Panc1 (cell line): ENCODE measurements at regions not wholly inside any gene's neighbourhood (a gene's known extent, or its start where the extent isn't known, plus 50 kb on each side); places are given as distances from the start of the nearest gene placed in this dataset.
"Not testable (repeated sequence)": the region's sequence is repeated elsewhere in the genome, so short reads cannot be mapped to it uniquely, and the experiment has no call there.

Experiments used
- ATAC-seq: fragments of 200-7000 bp; cut with Tn5 transposase; 2 replicates; pipeline ENCODE4 v1.9.1; 2020; ENCODE audit warnings: mild to moderate bottlenecking, moderate library complexity
- BruUV-seq: library from RNA; stranded (reverse); fragments of 400-500 nt; replicated peaks from 2 replicates; lab custom pipeline; 2021; lab: Mats Ljungman, UMichigan
- CTCF ChIA-PET: fragments of 300-600 bp; sonication (Branson Sonifier 250); formaldehyde crosslinking; loops from one replicate; lab custom pipeline; 2022; ENCODE audit warnings: antibody characterized with exemption; lab: Charles Lee
- POLR2A ChIA-PET: fragments of 300-600 bp; sonication (Branson Sonifier 250); formaldehyde crosslinking; loops from one replicate; lab custom pipeline; 2022; ENCODE audit warnings: antibody characterized with exemption; lab: Charles Lee
- DNase-seq: peaks from one replicate; pipeline ENCODE4 v3.0.0-alpha.2; 2010; ENCODE audit warnings: low read depth, low spot score
- H3K27ac ChIP-seq: 2 replicates; pipeline ENCODE4 v1.5.1; 2011; ENCODE audit warnings: mild to moderate bottlenecking, low read length, inconsistent platforms
- H3K27me3 ChIP-seq: fragments of 200-500 bp; sonication (Bioruptor generic); 2 replicates; pipeline ENCODE4 v1.6.0; 2014; ENCODE audit warnings: low read length, inconsistent platforms; ENCODE audit not compliant: control insufficient read depth, insufficient read depth
- H3K36me3 ChIP-seq: fragments of 200-500 bp; sonication (Bioruptor generic); 2 replicates; pipeline ENCODE4 v1.5.1; 2014; ENCODE audit warnings: inconsistent platforms, mild to moderate bottlenecking, low read length, moderate library complexity; ENCODE audit not compliant: control insufficient read depth, insufficient read depth
- H3K4me1 ChIP-seq: 2 replicates; pipeline ENCODE4 v1.5.1; 2011; ENCODE audit warnings: inconsistent platforms, mild to moderate bottlenecking, low read length, moderate library complexity; ENCODE audit not compliant: control insufficient read depth, insufficient read depth
- H3K4me3 ChIP-seq, 2 experiments: 2 replicates each; pipeline ENCODE4 v1.5.1; 2011 to 2012; ENCODE audit warnings: low read depth in 2 of 2, low read length in 2 of 2, mild to moderate bottlenecking in 2 of 2, inconsistent platforms in 1 of 2, moderate library complexity in 1 of 2
- H3K9me3 ChIP-seq: fragments of 200-500 bp; sonication (Bioruptor generic); 2 replicates; pipeline ENCODE4 v1.5.1; 2014; ENCODE audit warnings: low read depth, mild to moderate bottlenecking, inconsistent platforms, low read length, moderate library complexity; ENCODE audit not compliant: control insufficient read depth, insufficient read depth
- POLR2AphosphoS5 ChIP-seq: IDR thresholded peaks from 2 replicates; pipeline ENCODE4 v1.6.1; 2012; ENCODE audit warnings: mild to moderate bottlenecking, low read depth, low read length, moderate library complexity
- SIN3A ChIP-seq: IDR thresholded peaks from 2 replicates; pipeline ENCODE4 v1.6.1; 2012; ENCODE audit warnings: low read depth, mild to moderate bottlenecking, low read length, moderate library complexity, borderline replicate concordance; ENCODE audit not compliant: insufficient read depth
- TCF7L2 ChIP-seq: IDR thresholded peaks from 2 replicates; pipeline ENCODE4 v1.6.1; 2011; ENCODE audit warnings: mild to moderate bottlenecking, low read depth, low read length, inconsistent platforms
- in situ Hi-C: cut with HindIII; loops from 2 replicates; pipeline ENCODE4 v1.10.0; 2016; ENCODE audit warnings: low sequenced_read_pairs, low pct_unique_long_range_greater_than_20kb
- intact Hi-C: fragments of 100-400 bp; cut with micrococcal nuclease; formaldehyde crosslinking; loops from one replicate; pipeline ENCODE4 v1.10.0; 2022; ENCODE audit not compliant: unreplicated experiment
- TF ChIP-seq, protein P1 (sequence below), 2 experiments: IDR thresholded peaks; 2 replicates each; pipeline ENCODE4 v1.6.1; 2011 to 2012; ENCODE audit warnings: low read depth in 2 of 2, control low read depth in 1 of 2, low read length in 1 of 2, mild to moderate bottlenecking in 1 of 2, moderate library complexity in 1 of 2; ENCODE audit not compliant: insufficient read depth in 1 of 2

DNA sequence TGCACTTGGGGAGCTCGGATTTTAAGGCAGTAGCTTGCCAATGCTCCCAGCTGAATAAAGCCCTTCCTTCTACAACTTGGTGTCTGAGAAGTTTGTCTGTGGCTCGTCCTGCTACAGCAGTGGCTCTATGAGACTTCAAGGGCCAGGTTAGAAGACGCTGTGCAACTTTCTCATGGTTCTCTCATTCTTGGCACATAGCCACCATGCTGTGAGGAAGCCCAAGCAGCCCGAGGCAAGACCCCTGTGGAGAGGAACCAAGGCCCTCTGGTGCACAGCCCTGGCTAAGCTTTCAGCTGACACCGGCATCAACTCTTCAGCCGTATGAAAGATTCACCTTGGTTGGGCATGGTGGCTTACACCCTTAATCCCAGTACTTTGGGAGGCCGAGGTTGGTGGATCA lies 116.9 kb upstream of the EEF2KMT start:
- Histone ChIP-seq H3K4me3 (no peak overlapping the region), H3K27me3 (no peaks in the 10 kb centered on the region; the same call in 1 of the 2 replicates), H3K4me1 (no peaks in the 10 kb centered on the region), H3K36me3 (no peaks in the 10 kb centered on the region), H3K9me3 (no peaks in the 10 kb centered on the region), H3K27ac (no peak overlapping the region)
- DNase-seq (no peak), ATAC-seq (no peak)
- in situ Hi-C loops = no loop called here
- TF ChIP-seq SIN3A (no peak), TCF7L2 (no peak), POLR2AphosphoS5 (no peak)
- TF ChIP-seq, protein P1, sequence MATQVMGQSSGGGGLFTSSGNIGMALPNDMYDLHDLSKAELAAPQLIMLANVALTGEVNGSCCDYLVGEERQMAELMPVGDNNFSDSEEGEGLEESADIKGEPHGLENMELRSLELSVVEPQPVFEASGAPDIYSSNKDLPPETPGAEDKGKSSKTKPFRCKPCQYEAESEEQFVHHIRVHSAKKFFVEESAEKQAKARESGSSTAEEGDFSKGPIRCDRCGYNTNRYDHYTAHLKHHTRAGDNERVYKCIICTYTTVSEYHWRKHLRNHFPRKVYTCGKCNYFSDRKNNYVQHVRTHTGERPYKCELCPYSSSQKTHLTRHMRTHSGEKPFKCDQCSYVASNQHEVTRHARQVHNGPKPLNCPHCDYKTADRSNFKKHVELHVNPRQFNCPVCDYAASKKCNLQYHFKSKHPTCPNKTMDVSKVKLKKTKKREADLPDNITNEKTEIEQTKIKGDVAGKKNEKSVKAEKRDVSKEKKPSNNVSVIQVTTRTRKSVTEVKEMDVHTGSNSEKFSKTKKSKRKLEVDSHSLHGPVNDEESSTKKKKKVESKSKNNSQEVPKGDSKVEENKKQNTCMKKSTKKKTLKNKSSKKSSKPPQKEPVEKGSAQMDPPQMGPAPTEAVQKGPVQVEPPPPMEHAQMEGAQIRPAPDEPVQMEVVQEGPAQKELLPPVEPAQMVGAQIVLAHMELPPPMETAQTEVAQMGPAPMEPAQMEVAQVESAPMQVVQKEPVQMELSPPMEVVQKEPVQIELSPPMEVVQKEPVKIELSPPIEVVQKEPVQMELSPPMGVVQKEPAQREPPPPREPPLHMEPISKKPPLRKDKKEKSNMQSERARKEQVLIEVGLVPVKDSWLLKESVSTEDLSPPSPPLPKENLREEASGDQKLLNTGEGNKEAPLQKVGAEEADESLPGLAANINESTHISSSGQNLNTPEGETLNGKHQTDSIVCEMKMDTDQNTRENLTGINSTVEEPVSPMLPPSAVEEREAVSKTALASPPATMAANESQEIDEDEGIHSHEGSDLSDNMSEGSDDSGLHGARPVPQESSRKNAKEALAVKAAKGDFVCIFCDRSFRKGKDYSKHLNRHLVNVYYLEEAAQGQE (IDR thresholded peaks at IDR 0.05; ENCODE audit: insufficient read depth in 1 of 2, low read depth in 2 of 2, low read length in 1 of 2) = no peak
- POLR2A ChIA-PET = no interaction called here
- intact Hi-C loops = no loop called here
- CTCF ChIA-PET = no interaction called here
- no TSS peak for BruUV-seq

DNA sequence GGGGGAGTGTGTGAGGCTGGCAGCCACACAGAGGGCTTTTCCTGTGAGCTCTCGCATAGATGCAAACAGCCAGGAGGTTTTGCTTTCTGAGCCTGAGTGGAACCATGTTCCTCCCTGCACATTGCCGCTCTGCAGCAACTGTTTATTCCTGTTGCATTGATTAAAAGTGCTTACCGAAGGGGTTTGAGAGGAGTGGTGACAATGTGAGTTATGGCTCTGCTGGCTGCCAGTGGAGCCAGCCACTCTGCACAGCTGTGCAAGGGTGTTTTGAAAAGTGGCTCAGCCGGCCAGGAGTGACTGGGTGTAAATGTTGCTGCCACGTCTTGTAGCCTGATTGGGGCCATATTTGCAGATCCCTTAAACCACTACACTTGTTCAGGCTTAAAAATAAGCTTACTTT lies 114.9 kb upstream of the EEF2KMT start:
- CTCF ChIA-PET, ATAC-seq, H3K27ac ChIP-seq, in situ Hi-C loops, BruUV-seq, DNase-seq, intact Hi-C loops, H3K27me3 ChIP-seq, H3K4me3 ChIP-seq, POLR2A ChIA-PET, H3K9me3 ChIP-seq, H3K4me1 ChIP-seq, H3K36me3 ChIP-seq: not testable (repeated sequence)

DNA sequence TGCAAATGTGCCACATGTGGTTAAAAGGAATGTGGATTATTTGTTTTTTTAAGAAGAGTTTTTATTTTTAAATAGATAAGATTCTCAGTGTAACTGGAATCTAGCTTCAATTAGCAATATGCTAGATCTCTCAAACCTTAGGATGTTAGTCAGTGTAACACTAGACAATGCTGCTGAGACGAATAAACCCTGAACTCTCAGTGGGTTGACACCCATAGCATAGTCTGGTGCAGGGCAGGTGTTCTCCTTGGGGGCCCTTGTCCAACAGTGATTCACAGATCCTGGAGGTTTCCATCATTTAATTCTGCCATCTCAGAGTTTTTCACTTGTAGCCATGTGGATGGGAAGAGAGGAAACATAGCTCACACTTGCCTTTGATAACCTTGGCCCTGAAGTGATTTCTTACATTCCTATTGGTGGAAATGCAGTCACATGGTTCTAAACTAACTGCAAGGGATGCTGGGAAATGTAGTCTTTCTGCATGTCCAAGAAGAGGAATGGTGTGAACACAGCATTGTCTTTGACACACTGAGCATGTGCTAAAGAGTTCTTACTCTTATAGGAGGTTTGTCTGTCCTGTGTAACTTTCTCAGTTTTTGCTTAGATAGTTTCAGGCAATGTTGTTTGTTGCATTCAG lies 110.4 kb upstream of the EEF2KMT start:
- ATAC-seq, H3K27ac ChIP-seq, H3K36me3 ChIP-seq, H3K9me3 ChIP-seq, H3K4me3 ChIP-seq, DNase-seq, intact Hi-C loops, H3K27me3 ChIP-seq, BruUV-seq, in situ Hi-C loops, POLR2A ChIA-PET, H3K4me1 ChIP-seq: not testable (repeated sequence)
- CTCF ChIA-PET = interaction anchor here (0.6 kb wide), 1 partner anchor 254 kb away, joined by 8 read pairs; no protein-coding TSS in a partner anchor

DNA sequence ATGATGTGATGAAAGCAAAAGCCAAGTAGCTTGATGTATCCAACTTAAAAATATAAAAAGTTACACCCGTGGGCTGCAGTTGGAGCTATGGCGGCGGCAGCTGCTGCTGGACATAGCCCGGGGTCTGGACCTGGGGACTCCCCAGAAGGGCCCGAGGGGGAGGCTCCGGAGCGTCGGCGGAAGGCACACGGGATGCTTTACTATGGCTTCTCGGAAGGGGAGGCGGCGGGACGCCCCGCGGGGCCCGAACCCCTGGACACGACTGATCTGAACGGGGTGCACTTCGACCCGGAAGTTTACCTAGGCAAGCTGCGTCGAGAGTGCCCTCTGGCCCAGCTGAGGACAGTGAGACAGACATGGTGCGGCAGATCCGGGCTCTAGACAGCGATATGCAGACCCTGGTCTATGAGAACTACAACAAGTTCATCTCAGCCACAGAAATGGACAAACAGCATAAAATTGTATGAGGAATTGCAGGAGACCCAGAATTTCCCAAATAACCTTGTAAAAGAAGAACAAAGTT lies 109.5 kb upstream of the EEF2KMT start:
- Histone ChIP-seq H3K27me3 (no peaks in the 10 kb centered on the region), H3K9me3 (no peaks in the 10 kb centered on the region), H3K4me3 (no peak overlapping the region), H3K27ac (no peak overlapping the region), H3K36me3 (no peaks in the 10 kb centered on the region), H3K4me1 (no peaks in the 10 kb centered on the region)
- in situ Hi-C loops (no loop called here), intact Hi-C loops (no loop called here)
- BruUV-seq = no TSS peak
- ChIA-PET POLR2A (no interaction called here), CTCF (no interaction called here)
- ATAC-seq (no peak), DNase-seq (no peak)
- TF ChIP-seq, protein P1 (IDR thresholded peaks at IDR 0.05; ENCODE audit: insufficient read depth in 1 of 2, low read depth in 2 of 2, low read length in 1 of 2) = no peak
